LNCaP clone FGC (cell line): ENCODE measurements at regions not wholly inside any gene's neighbourhood (a gene's known extent, or its start where the extent isn't known, plus 50 kb on each side); places are given as distances from the start of the nearest gene placed in this dataset.

Source experiments
- DNase-seq: peaks from one replicate; pipeline ENCODE4 v3.0.0-alpha.2; 2011; ENCODE audit warnings: low read depth
- H3K4me3 ChIP-seq: 2 replicates; pipeline ENCODE4 v1.5.1; 2011; ENCODE audit warnings: mild to moderate bottlenecking, low read depth, low read length, control low read depth
- TF ChIP-seq, protein P1 (sequence below): IDR thresholded peaks from 2 replicates; pipeline ENCODE4 v1.5.1; 2012; ENCODE audit warnings: mild to moderate bottlenecking; ENCODE audit not compliant: control insufficient read depth, insufficient read depth; ENCODE audit errors: extremely low read depth

DNA sequence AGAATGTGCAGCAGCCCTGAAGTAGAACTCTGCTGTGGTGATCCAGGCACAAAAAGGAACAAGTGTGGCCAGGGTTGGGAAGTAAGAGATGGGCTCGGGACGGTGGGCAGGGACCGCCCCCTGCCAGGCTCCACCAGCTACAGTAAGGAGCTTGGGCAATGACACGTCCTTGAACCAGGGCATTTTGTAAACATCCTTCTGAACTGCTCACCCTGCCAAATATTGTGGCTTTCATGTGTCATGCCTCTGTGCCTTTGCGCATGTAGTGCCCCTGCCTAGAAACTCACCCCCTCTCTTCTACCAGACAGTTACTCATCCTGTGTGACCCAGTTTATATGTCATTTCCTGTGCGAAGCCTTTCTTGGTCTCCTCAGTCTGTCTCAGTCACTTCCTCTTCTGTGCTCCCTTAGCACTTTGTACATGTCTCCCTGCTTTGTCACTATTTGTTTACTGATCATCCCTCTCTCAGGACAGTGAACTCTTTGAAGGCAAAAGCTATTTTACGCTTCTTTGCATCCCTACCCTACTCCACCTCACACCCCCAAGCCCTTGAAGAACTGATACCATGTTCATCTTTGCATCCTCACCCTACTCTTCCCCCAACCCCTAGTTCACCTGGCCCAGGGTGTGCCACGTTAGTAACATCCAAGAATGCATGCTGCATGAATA, 108.9 kb upstream of the PLEKHG7 start:
- H3K4me3 ChIP-seq = no peak overlapping the region
- no peak for DNase-seq
- TF ChIP-seq, protein P1, sequence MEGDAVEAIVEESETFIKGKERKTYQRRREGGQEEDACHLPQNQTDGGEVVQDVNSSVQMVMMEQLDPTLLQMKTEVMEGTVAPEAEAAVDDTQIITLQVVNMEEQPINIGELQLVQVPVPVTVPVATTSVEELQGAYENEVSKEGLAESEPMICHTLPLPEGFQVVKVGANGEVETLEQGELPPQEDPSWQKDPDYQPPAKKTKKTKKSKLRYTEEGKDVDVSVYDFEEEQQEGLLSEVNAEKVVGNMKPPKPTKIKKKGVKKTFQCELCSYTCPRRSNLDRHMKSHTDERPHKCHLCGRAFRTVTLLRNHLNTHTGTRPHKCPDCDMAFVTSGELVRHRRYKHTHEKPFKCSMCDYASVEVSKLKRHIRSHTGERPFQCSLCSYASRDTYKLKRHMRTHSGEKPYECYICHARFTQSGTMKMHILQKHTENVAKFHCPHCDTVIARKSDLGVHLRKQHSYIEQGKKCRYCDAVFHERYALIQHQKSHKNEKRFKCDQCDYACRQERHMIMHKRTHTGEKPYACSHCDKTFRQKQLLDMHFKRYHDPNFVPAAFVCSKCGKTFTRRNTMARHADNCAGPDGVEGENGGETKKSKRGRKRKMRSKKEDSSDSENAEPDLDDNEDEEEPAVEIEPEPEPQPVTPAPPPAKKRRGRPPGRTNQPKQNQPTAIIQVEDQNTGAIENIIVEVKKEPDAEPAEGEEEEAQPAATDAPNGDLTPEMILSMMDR = no peak

DNA sequence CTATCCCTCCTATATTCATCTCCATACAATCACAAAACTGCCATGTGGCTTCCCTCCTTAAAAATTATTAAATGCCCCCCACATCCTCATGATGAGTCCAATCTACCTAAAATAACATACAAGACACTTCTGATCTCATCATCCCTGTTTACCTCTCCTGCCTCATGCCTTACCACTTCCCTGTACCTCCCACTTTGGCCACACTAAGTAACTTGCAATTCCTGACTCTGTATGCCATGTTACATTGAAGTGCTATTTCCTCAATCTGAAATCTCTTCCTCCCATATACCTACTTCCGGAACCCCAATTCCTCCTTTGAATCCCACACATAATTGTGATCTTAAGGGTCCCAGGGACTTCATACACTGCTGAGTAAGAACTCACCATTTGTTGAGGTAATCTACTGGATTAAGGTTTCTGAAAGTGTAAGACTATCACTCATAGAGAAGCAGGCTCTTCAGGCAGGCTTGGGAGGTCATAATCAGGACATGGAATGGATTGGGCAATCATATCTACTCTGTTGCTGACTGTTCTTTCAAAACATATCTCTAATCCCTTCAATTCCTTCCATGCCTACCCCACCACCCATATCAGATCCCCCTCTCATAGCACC, 117.6 kb upstream of the PLEKHG7 start:
- TF ChIP-seq, protein P1 = no peak

DNA sequence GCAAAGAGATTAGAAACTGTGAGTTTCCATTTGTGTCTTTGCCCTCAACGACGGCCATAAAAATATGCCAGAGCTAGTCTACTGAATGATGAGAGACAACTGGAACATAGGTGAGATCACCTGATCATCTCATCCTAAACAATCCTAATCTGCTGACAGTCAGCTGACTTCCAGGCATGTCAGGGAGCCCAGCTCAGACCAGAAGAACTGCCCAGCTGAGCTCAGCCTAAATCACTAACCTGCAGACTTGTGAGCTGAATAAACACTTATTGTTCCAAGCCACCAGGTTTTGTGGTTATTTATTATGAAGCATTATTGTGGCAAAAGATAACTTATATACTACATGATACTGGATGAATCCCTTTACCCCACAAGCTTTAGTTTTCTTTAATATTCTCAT, 118.9 kb upstream of the PLEKHG7 start:
- no peak for DNase-seq
- no peak overlapping the region for H3K4me3 ChIP-seq
- TF ChIP-seq, protein P1 = no peak

More for the DNA sequence above, 117.6 kb upstream of the PLEKHG7 start:
- no peak for DNase-seq
- no peak overlapping the region for H3K4me3 ChIP-seq

DNA sequence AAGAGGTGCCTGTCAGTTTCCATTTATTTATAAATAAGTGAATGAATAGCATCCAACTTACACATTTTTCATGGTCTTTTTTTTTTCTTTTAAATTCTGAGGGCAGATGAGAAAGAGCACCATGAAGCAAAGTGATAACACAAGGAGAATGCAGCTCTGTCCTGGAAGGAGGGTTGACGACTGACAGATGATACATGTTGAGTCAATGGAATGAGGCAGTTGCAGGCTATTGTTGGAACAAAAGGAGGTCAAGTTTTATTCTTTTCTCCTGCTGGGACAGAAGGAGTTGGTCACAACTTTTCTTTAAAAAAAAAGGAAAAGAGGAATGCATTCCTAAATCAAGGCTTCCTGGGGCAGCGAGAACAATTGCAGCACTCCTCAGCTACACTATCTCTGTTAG, 119.9 kb upstream of the PLEKHG7 start:
- no peak overlapping the region for H3K4me3 ChIP-seq
- no peak for DNase-seq
- TF ChIP-seq, protein P1 = no peak

DNA sequence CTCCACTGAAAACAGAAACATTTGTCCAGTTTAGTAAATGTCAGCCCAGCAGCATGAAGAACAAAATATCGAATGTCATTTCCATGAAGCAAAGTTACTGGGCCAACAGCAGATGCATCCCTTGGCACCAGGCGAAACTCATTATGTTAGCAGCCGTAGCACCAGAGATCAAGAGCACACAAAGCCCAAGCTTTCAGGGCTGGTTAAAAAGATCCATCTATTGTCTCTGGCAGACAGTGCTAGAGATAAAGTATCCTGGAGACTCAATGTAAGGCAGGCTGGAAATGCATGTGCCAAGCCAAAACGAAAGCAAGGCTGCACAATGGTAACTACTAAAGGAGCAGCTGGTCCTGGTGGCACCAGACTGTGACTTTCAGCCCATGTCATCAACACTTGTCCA, 120.3 kb upstream of the PLEKHG7 start:
- no peak overlapping the region for H3K4me3 ChIP-seq
- no peak for DNase-seq
- TF ChIP-seq, protein P1 = no peak

DNA sequence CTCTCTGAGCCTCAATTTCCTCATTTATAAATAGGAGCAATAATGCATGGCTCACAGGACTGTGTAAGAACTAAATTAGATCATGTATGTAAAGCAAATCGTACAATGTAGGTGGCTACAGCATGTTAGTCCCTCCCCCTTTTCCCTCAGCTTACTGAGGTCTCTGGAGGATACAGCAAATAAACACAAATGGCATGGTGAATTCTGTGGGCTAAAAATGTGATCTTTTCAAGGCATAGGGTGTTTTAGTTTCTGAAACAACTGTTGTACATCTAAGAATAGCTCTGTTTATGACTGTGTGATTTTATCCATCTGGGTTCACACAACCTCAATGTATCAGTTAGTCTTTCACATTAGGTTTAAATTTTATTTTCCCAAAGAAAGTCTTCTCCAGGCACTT, 121.2 kb upstream of the PLEKHG7 start:
- TF ChIP-seq, protein P1 = no peak
- no peak for DNase-seq
- no peak overlapping the region for H3K4me3 ChIP-seq
